HG03575 (cell line): ENCODE measurements at regions not wholly inside any gene's neighbourhood (a gene's known extent, or its start where the extent isn't known, plus 50 kb on each side); places are given as distances from the start of the nearest gene placed in this dataset.
"Not testable (repeated sequence)": the region's sequence is repeated elsewhere in the genome, so short reads cannot be mapped to it uniquely, and the experiment has no call there.

Experiments
- ATAC-seq: cut with Tn5 transposase; IDR thresholded peaks from one replicate; pipeline ENCODE4 v1.9.1; 2021; ENCODE audit not compliant: unreplicated experiment, insufficient number of reproducible peaks, low FRiP score; ENCODE audit errors: extremely low read depth

DNA sequence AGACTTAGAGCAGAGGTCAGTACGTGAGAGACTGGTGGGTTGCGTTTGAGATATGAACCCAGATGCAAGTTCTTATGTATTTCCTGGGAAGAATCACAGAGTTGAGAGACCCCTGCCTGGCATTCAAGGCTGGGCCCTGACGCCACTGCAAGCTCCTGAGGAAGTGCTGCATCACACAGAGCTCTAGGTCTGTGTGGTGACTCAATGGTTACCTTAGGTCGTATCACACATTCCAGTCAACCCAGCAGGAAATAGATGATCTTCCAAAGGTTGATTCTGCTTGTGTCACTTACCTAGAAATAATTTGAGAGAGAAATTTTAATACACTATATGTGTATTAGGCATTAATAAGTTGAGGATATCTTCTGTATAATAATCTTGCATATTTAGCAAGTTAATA is 1431.9 kb downstream of the RPIA start:
- not testable (repeated sequence) for ATAC-seq

DNA sequence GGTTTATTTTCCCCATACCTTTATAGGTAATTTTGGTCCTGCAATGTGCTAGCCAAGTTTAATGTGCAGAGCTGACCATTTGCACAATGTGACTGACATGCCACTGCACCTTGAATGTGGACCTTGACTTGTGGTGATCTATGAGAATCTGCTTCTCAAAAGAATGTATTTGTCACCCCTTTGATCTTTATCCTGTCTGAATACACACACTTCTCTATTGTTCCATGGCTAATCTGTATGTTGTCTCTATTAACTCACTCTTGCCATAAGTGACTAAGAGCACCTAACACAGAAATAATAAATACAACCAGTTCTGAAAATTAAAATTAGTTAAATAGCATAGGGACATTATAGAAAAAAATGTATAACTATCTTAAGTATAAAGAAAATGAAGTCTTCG is 1447.6 kb downstream of the RPIA start:
- ATAC-seq = not testable (repeated sequence)

DNA sequence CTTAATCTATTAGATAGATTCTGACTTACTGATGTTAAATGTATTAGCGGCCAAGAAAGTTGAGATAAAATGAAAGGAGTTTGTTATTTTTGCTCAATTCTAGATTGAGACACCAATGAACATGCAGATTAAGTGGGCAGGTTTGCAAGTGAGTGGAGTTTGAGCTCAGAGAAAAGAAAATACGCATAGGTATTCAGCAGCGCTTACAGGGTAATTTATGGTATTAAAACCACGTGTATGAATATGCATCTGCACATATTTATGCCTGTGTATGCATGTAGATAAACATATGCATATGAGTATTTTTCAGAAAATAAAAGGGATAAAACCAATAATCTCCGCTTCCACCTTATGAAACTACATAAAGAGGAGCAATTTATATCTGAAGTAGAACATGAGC is 1450.1 kb downstream of the RPIA start:
- not testable (repeated sequence) for ATAC-seq

DNA sequence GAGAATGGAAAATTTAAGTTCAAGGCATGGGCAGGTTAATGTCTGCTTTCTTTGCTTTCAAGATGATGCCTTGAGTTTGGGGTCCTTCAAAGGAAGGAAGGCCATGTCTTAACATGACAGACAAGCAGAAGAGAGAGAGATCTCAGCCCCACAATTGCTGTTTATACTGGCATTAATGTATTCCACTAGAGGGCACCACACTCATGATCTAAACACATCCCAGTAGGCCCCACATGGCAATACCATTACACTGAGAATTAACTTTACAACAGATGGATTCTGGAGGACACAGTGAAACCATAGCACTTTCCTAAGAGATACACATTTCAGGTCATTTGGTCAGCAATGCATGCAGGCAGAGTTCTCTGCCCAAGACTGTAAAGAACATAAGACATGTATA is 1460.3 kb downstream of the RPIA start:
- not testable (repeated sequence) for ATAC-seq

DNA sequence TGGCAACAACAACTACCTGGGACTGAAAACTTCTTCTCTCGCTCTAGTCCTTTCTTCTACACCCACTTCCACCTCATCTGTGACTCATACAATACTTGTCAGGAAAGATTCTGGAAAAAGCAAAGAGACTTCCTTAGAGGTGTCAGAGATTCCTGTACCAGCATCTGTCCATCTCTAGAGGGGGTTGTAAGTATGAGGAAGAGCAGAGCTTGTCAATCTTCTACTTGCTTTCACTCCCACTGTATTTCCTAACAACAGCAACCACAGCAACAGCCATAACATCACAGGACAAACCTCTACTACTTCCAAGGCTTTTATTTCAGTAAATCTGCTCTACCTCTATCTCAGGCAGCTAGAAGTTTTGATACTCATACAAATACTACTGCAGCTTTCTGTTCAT is 1479.5 kb downstream of the RPIA start:
- not testable (repeated sequence) for ATAC-seq

DNA sequence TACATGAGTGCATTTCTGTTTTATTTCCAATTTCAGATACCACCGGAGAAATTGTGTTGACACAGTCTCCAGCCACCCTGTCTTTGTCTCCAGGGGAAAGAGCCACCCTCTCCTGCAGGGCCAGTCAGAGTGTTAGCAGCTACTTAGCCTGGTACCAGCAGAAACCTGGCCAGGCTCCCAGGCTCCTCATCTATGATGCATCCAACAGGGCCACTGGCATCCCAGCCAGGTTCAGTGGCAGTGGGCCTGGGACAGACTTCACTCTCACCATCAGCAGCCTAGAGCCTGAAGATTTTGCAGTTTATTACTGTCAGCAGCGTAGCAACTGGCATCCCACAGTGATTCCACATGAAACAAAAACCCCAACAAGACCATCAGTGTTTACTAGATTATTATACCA is 1481.6 kb downstream of the RPIA start:
- not testable (repeated sequence) for ATAC-seq

DNA sequence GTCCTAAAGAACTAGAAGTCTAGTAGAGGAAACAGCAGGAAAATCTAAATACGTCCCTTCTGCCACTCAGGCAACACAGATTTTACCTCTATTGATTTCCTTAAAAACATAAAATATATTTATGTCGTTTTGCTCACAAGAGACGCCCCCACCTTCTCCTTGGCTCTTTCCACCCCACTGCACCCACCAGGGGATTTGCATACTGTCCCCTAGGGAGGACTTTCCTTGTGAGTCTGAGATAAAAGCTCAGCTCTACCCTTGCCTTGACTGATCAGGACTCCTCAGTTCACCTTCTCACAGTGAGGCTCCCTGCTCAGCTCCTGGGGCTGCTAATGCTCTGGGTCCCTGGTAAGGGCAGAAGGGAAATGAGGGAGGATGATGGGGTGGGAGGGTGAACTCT is 1488.1 kb downstream of the RPIA start:
- not testable (repeated sequence) for ATAC-seq

DNA sequence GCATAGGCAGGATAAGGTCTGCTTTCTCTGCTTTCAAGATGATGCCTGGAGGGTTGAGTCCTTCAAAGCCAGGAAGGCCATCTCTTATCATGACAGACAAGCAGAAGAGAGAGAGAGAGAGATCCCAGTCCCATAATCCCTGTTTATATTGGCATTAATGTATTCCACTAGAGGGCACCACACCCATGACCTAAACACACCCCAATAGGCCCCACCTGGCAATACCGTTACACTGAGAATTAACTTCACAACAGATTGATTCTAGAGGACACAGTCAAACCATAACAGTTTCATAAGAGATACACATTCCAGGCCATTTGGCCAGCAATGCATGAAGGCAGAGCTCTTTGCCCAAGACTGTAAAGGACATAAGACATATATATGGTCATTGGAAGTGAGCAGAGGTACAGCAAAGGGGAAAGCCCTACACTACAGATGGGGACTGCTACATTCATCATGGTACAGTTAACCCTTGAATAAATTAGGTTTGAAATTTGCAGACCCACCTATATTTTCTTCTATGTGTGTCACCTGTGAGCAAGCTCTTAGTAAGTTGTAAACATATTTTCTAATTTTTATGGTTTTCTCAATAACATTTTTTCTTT is 1516.1 kb downstream of the RPIA start:
- ATAC-seq = no peak

DNA sequence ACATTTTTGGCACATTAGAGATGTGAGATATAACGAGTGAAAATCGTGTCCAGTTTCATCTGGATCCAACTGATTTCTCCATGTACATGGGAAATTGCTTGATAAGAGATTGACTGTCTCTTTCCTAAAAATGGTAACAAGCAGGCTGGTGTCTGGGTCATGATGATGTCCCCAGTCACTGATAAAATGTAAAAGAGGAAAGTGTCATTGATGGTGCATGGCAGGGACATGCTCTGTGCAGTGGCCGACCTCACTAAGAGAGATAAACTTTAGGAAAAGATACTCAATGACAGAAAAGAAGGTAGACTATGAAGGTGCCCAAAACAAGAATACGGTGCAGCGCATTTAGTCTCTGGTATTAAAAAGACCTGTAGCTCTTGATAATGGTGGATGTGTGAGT is 1517.5 kb downstream of the RPIA start:
- ATAC-seq = no peak

DNA sequence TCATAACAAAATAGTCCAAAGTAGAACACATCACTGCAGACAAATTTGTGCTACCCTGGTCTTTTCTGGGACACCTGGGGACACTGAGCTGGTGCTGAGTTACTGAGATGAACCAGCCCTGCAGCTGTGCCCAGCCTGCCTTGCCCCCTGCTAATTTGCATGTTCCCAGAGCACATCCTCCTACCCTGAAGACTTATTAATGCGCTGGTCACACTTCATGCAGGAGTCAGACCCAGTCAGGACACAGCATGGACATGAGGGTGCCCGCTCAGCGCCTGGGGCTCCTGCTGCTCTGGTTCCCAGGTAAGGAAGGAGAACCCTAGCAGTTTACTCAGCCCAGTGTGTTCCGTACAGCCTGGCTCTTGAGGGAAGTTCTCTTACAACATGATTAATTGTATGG is 1518.3 kb downstream of the RPIA start:
- ATAC-seq = no peak

DNA sequence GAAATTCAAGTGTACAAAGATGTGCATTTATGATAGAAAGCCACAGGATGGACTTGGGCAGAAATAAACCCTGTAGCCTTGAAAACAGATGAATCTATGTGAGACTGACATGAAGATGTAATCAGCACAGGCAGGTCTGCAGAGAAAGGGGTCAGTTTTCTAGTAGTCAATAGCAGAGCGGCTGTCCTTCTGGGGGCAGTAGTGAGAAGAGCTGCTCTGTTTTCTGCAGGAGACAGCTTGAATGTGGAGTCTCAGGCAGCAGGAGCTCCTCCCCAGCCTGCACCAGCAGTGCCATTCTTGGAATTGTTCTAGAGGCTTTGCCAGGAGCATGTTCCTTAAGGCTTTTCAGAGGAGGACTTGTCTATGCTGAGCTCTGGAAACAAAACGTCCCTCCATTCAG is 1524.4 kb downstream of the RPIA start:
- not testable (repeated sequence) for ATAC-seq

DNA sequence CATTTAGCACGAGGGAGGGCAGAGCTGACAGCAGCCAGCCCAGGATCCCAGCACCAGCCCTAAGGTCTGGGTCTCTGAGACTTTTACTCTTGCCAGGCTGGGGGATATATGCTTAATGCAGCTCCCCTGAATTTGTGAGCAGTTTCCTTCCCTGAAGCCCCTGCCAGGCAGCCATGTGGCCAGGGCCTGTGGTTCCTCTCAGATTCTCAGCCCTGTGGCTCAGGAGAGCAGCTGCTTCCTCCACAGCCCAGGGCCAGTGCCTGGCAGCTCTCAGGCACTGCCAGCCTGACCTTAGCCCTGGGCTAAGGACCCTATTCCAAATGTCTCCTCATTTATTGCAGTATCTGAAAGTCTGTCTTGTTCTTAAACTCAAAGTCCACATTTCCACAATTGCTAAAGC is 1525.3 kb downstream of the RPIA start:
- ATAC-seq = not testable (repeated sequence)

DNA sequence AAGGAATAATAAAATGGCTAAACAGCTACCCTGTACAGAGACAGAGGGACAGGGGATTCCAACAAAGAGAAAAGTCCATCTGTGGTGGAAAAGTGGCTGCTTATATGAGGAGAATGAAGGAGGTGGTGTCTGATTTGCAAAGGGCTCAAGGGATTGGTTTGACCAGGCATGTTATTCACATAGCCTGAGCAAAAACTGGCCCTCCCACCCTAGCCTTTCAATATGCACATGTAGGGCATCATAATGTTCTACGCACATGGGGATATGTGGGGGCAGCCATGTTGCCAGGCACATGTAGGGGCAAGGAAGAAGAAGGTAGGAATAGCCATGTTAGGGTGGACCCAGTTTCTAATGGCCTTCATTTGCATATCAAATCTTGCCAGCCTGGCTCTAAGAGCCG is 1527.1 kb downstream of the RPIA start:
- ATAC-seq = not testable (repeated sequence)

DNA sequence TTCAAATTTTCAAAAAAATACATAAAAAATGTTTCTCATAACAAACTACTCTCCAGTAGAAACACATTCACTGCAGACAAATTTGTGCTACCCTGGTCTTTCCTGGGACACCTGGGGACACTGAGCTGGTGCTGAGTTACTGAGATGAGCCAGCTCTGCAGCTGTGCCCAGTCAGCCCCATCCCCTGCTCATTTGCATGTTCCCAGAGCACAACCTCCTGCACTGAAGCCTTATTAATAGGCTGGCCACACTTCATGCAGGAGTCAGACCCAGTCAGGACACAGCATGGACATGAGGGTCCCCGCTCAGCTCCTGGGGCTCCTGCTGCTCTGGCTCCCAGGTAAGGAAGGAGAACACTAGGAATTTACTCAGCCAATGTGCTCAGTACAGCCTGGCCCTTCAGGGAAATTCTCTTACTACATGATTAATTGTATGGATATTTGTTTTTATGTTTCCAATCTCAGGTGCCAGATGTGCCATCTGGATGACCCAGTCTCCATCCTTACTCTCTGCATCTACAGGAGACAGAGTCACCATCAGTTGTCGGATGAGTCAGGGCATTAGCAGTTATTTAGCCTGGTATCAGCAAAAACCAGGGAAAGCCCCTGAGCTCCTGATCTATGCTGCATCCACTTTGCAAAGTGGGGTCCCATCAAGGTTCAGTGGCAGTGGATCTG is 1529.3 kb downstream of the RPIA start:
- not testable (repeated sequence) for ATAC-seq

DNA sequence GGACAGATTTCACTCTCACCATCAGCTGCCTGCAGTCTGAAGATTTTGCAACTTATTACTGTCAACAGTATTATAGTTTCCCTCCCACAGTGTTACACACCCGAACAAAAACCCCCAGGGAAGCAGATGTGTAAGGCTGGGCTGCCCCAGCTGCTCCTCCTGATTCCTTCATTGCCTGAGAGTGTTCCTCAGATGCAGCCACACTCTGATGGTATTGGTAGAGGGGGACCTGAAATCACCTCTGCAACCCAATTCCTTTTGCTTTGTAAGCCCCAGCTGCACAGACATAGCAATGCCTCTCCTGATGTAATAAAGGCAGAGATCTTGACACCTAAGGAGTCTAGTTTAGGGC is 1529.8 kb downstream of the RPIA start:
- ATAC-seq = no peak

DNA sequence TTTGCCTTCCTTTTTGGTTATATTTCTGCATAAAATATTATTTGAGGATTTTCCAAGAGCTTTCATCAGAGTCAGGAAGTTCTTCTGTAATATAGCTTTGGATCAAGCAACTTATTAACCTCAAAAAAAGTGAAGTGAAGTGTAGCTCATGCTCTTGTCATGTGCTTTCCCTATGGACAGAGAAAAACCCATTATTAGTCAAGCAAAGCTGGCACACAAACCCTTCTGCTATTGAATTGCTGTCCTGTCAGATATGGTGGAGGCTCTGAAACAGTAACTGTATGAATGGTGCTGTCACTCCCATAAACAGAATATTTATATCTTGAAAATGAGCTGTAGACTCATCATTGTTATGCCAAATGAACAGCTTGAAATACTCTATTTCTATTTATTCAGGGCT is 1533.3 kb downstream of the RPIA start:
- ATAC-seq = not testable (repeated sequence)

DNA sequence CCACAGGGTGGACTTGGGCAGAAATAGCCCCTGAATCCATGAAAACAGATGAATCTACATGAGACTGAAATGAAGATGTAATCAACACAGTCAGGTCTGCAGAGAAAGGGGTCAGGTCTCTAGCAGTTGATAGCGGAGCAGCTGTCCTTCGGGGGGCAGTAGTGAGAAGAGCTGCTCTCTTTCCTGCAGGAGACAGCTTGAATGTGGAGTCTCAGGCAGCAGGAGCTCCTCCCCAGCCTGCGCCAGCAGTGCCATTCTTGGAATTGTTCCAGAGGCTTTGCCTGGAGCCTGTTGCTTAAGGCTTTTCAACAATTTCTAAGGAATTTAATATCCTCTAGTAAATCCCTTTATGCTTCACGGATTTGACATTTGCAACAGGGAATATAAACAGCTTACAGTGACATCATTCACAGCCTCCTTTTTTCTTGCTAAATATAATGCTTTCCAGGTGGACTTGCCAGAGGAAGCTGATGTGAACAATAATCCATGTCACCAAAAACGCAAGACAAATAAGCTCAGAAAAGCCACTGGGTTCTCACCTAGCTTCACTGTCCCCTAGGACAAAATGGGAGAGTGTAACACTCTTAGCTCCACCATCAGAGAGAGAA is 1535.1 kb downstream of the RPIA start:
- not testable (repeated sequence) for ATAC-seq

DNA sequence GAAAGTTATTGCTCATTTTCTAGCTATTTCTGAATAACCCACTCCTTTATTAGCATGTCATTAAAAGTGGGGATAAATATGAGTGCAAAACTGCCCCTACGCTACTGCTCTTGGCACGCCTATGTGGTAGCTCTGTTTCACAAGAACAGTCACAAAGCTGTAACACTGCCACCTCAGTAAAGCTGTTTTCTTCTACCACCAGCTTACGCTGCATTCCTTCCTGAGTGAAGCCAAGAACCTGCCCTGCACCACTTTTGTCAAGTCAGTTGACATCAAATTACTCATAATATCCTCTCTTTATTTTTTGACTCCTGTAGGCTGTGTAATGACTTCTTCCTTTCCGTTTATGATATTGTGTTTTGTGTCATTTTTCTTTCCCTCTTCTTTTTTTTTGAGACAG is 1539.7 kb downstream of the RPIA start:
- ATAC-seq = not testable (repeated sequence)

DNA sequence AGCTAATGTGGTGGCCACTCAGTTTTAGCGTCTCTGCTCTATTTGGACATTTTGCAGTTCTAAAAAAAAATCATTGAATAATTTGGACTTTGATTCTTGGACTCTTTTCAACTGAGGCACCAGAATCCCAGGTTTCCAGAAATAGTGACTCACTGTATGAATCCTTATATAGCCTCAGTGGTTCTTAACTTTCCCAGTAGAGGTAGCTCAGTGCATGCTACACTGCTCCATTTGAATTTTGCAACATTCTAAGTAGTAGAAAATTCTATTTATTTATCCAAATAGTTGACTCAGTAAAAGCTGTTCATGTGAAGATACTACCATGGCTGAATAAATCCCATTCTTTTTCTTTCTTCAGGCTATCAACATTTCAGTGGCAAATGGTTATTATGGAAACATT is 1544.0 kb downstream of the RPIA start:
- ATAC-seq = not testable (repeated sequence)

DNA sequence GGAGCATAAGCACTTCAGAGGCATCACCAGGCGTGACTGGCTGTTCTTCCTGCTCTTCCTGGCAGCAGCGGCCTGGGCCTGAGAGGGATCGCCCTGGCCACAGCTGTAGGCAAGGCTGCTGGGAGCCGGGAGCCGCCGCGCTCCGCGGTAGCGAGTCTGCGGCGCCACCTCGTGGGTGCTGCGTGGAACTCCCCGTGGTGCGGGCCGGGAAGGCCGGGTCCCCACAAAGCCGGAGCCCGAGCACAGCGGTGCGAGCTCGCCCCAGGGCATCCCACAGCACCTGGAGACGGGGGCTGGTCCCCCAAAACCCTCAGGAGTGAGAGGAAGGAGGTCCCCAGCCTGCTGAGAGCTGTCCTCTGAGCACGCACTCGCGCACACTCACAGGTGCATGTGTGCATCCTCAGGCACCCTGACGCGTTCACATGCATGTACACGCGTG is 1546.5 kb downstream of the RPIA start:
- ATAC-seq = not testable (repeated sequence)
